ENCODE measurements at regions not wholly inside any gene's neighbourhood (a gene's known extent, or its start where the extent isn't known, plus 50 kb on each side); places are given as distances from the start of the nearest gene placed in this dataset.

DNA sequence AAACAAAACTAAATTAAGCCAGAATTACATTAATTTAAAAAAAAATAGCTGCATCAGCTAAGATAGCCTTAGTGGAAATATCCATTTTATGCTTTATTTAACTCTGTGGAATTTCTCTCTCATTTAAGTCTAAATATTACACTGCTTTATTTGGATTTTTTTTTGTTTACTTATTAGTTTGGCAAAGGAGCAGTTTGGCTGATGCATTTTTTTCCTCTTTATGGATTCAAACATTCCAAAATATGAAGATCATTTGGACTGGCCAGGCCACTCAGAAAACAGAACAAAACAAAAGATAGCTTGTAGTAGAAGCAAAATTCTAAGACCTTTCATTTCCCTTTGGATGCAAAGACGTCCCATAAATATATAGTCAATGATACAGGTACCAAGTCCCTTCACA lies 707.3 kb upstream of the UBE2E2 start:
- TF ChIP-seq POLR2A (IDR thresholded peaks at IDR 0.05): no peak
- TF ChIP-seq, protein P1, sequence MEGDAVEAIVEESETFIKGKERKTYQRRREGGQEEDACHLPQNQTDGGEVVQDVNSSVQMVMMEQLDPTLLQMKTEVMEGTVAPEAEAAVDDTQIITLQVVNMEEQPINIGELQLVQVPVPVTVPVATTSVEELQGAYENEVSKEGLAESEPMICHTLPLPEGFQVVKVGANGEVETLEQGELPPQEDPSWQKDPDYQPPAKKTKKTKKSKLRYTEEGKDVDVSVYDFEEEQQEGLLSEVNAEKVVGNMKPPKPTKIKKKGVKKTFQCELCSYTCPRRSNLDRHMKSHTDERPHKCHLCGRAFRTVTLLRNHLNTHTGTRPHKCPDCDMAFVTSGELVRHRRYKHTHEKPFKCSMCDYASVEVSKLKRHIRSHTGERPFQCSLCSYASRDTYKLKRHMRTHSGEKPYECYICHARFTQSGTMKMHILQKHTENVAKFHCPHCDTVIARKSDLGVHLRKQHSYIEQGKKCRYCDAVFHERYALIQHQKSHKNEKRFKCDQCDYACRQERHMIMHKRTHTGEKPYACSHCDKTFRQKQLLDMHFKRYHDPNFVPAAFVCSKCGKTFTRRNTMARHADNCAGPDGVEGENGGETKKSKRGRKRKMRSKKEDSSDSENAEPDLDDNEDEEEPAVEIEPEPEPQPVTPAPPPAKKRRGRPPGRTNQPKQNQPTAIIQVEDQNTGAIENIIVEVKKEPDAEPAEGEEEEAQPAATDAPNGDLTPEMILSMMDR (IDR thresholded peaks at IDR 0.05): no peak
